ENCODE measurements at regions not wholly inside any gene's neighbourhood (a gene's known extent, or its start where the extent isn't known, plus 50 kb on each side); places are given as distances from the start of the nearest gene placed in this dataset.

GRCh38 chr21:39016740-39017315 lies 166.4 kb downstream of the PSMG1 start:
- Histone ChIP-seq H3K4me3 (no peak overlapping the region), H3K9me3 (no peaks in the 10 kb centered on the region), H3K27ac (no peak overlapping the region), H3K4me1 (replicated peaks) (no peaks in the 10 kb centered on the region), H3K27me3 (replicated peaks; ENCODE audit: insufficient read depth) (no peaks in the 10 kb centered on the region), H3K36me3 (no peaks in the 10 kb centered on the region)
- TF ChIP-seq POLR2AphosphoS5 (IDR thresholded peaks at IDR 0.05) (no peak), POLR2A (IDR thresholded peaks at IDR 0.05) (no peak)
- TF ChIP-seq, protein P1, sequence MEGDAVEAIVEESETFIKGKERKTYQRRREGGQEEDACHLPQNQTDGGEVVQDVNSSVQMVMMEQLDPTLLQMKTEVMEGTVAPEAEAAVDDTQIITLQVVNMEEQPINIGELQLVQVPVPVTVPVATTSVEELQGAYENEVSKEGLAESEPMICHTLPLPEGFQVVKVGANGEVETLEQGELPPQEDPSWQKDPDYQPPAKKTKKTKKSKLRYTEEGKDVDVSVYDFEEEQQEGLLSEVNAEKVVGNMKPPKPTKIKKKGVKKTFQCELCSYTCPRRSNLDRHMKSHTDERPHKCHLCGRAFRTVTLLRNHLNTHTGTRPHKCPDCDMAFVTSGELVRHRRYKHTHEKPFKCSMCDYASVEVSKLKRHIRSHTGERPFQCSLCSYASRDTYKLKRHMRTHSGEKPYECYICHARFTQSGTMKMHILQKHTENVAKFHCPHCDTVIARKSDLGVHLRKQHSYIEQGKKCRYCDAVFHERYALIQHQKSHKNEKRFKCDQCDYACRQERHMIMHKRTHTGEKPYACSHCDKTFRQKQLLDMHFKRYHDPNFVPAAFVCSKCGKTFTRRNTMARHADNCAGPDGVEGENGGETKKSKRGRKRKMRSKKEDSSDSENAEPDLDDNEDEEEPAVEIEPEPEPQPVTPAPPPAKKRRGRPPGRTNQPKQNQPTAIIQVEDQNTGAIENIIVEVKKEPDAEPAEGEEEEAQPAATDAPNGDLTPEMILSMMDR (IDR thresholded peaks at IDR 0.05) = no peak
- intact Hi-C loops (cut with DNase I) = no loop called here
- WGBS = 94% methylated on average over 4 of the region's 4 CpGs
- DNase-seq (ENCODE audit: low spot score) = no peak

DNA sequence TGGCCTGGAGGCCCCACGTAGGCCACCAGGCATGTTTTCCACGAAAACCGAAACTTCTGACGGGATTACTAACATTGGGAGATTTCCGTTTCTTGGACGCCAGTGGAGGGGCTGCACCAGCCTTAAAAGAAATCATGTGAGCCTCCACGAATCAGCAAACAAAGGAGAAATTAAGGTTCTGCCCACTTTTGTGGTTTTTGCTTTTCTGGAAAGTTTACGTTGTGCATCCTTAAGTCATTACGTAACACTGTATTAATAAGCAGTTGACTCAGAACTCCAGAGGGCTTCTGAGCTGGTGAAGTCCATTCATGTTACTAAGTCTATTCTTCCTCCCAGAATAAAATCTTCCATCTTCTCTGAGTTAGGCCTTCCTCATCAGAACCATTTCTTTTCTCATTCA lies 168.5 kb downstream of the PSMG1 start:
- Histone ChIP-seq H3K4me3 (no peak overlapping the region), H3K4me1 (replicated peaks) (no peaks in the 10 kb centered on the region), H3K9me3 (no peaks in the 10 kb centered on the region), H3K27me3 (replicated peaks; ENCODE audit: insufficient read depth) (no peaks in the 10 kb centered on the region), H3K27ac (no peak overlapping the region), H3K36me3 (no peaks in the 10 kb centered on the region)
- WGBS = 92% methylated on average over 9 of the region's 9 CpGs
- no peak for TF ChIP-seq POLR2A (IDR thresholded peaks at IDR 0.05)
- TF ChIP-seq, protein P1 (IDR thresholded peaks at IDR 0.05) = no peak
- TF ChIP-seq POLR2AphosphoS5 (IDR thresholded peaks at IDR 0.05) = no peak
- intact Hi-C loops (cut with DNase I) = no loop called here
- no peak for DNase-seq (ENCODE audit: low spot score)

DNA sequence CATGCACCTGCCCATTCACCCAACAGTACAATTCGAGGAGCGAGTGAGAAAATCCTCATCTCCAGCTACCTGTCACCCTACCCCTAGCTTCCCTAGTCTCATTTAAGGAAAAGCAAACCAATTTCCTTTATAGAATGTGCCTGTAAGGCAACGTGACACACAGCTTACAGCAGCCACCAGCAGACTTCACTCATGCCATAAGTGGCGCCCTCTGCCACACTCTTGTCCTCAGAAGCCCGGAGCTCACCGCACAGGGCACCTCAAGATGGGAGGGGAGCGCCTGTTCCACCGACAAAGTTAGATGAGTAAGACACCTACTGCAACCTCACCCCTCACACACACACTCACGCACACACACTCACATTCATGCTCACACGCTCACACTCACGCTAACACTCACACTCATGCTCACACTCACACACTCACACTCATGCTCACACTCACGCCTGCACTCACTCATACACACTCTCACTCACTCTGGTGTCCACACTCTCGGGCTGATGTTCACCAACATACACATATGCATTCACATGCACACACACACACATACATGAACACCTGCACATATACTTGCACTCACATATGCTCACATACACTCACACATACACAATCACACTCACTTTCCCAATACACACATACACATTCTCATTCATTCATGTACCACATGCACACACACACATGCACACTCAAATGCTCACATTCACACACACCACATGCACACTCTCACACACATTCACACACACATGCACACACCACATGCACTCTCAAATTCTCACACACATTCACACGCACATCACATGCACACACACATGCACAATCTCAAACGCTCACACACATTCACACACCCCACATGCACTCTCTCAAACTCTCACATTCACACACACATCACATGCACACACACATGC lies 170.7 kb downstream of the PSMG1 start:
- no peaks in the 10 kb centered on the region for H3K36me3 ChIP-seq
- no peaks in the 10 kb centered on the region for H3K4me1 ChIP-seq (replicated peaks)
- H3K9me3 ChIP-seq = no peaks in the 10 kb centered on the region
- TF ChIP-seq POLR2A (IDR thresholded peaks at IDR 0.05) (no peak), POLR2AphosphoS5 (IDR thresholded peaks at IDR 0.05) (no peak)
- TF ChIP-seq, protein P1 (IDR thresholded peaks at IDR 0.05) = no peak
- H3K27ac ChIP-seq = no peak overlapping the region
- no peak overlapping the region for H3K4me3 ChIP-seq
- 90% methylated on average over 15 of the region's 15 CpGs for WGBS
- no peak for DNase-seq (ENCODE audit: low spot score)
- H3K27me3 ChIP-seq (replicated peaks; ENCODE audit: insufficient read depth) = no peaks in the 10 kb centered on the region
- intact Hi-C loops (cut with DNase I) = no loop called here

GRCh38 chr21:39011911-39012310 lies 171.3 kb downstream of the PSMG1 start:
- no peak overlapping the region for H3K27ac ChIP-seq
- TF ChIP-seq POLR2AphosphoS5 (IDR thresholded peaks at IDR 0.05) = no peak
- TF ChIP-seq, protein P1 (IDR thresholded peaks at IDR 0.05) = no peak
- TF ChIP-seq POLR2A (IDR thresholded peaks at IDR 0.05) = no peak
- no peaks in the 10 kb centered on the region for H3K27me3 ChIP-seq (replicated peaks; ENCODE audit: insufficient read depth)
- intact Hi-C loops (cut with DNase I) = no loop called here
- no peaks in the 10 kb centered on the region for H3K36me3 ChIP-seq
- no peaks in the 10 kb centered on the region for H3K4me1 ChIP-seq (replicated peaks)
- no peaks in the 10 kb centered on the region for H3K9me3 ChIP-seq
- DNase-seq (ENCODE audit: low spot score) = no peak
- H3K4me3 ChIP-seq = no peak overlapping the region
- WGBS = 96% methylated on average over 3 of the region's 3 CpGs

Measured in prostate gland (tissue), 2 donors.